Colonic mucosa (tissue), 4 donors: ENCODE measurements at regions not wholly inside any gene's neighbourhood (a gene's known extent, or its start where the extent isn't known, plus 50 kb on each side); places are given as distances from the start of the nearest gene placed in this dataset.
"Not testable (repeated sequence)": the region's sequence is repeated elsewhere in the genome, so short reads cannot be mapped to it uniquely, and the experiment has no call there.

ENCODE experiments used
- DNase-seq: peaks from one replicate; pipeline ENCODE4 v3.0.0-alpha.2; 2020
- H3K27ac ChIP-seq: fragments of 200-600 bp; one replicate; pipeline ENCODE4 v1.8.0; 2021
- H3K27me3 ChIP-seq: fragments of 200-600 bp; one replicate; pipeline ENCODE4 v1.8.0; 2021
- H3K36me3 ChIP-seq: fragments of 200-600 bp; one replicate; pipeline ENCODE4 v1.8.0; 2021
- H3K4me1 ChIP-seq: fragments of 200-600 bp; one replicate; pipeline ENCODE4 v1.8.0; 2021; ENCODE audit warnings: mild to moderate bottlenecking
- H3K4me3 ChIP-seq: fragments of 200-600 bp; one replicate; pipeline ENCODE4 v1.8.0; 2021
- H3K9ac ChIP-seq, 2 donors: one replicate each; pipeline ENCODE4 v1.7.0; 2013; ENCODE audit warnings: control low read depth in 2 of 2, low read depth in 2 of 2, low read length in 2 of 2
- H3K9me3 ChIP-seq: fragments of 200-600 bp; one replicate; pipeline ENCODE4 v1.8.0; 2021
- CTCF ChIP-seq: fragments of 200-600 bp; IDR thresholded peaks from one replicate; pipeline ENCODE4 v1.8.0; 2022; ENCODE audit warnings: antibody characterized with exemption, mild to moderate bottlenecking
- intact Hi-C: fragments of 100-400 bp; cut with DNase I; formaldehyde crosslinking; loops from one replicate; pipeline ENCODE4 v1.14.1; 2022
- donor health status: healthy.
- donor health status: DM: no; HTN: no; CAD: no.
- donor health status: DM: no; HTN: no; CAD: no.

- intact Hi-C loops = no loop called here
- DNase-seq = no peak
- H3K9me3 ChIP-seq = no peaks in the 10 kb centered on the region
- H3K9ac ChIP-seq = no peak overlapping the region
- no peaks in the 10 kb centered on the region for H3K4me1 ChIP-seq
- no peaks in the 10 kb centered on the region for H3K36me3 ChIP-seq
- H3K4me3 ChIP-seq = no peak overlapping the region
- no peaks in the 10 kb centered on the region for H3K27me3 ChIP-seq
- no peak overlapping the region for H3K27ac ChIP-seq
- TF ChIP-seq CTCF = no peak
Measured at GRCh38 chr20:16863303-16863702, 115.1 kb downstream of the OTOR start.

GRCh38 chr20:16864069-16864468 lies 115.9 kb downstream of the OTOR start:
- Histone ChIP-seq H3K27ac (no peak overlapping the region), H3K4me3 (no peak overlapping the region), H3K4me1 (no peaks in the 10 kb centered on the region), H3K9ac (peak overlapping the region in 1 of 2 donors; percentile 12), H3K9me3 (no peaks in the 10 kb centered on the region), H3K36me3 (no peaks in the 10 kb centered on the region), H3K27me3 (no peaks in the 10 kb centered on the region)
- DNase-seq = no peak
- intact Hi-C loops = no loop called here
- no peak for TF ChIP-seq CTCF

- no peaks in the 10 kb centered on the region for H3K36me3 ChIP-seq
- no peaks in the 10 kb centered on the region for H3K27me3 ChIP-seq
- no peak for TF ChIP-seq CTCF
- intact Hi-C loops = no loop called here
- no peak overlapping the region for H3K9ac ChIP-seq
- DNase-seq = no peak
- no peaks in the 10 kb centered on the region for H3K9me3 ChIP-seq
- H3K4me1 ChIP-seq = no peaks in the 10 kb centered on the region
- no peak overlapping the region for H3K4me3 ChIP-seq
- no peak overlapping the region for H3K27ac ChIP-seq
Measured at GRCh38 chr20:16864963-16865362, 116.8 kb downstream of the OTOR start.

GRCh38 chr20:16865406-16865805 lies 117.2 kb downstream of the OTOR start:
- no peak for DNase-seq
- Histone ChIP-seq H3K9ac (no peak overlapping the region), H3K4me1 (no peaks in the 10 kb centered on the region), H3K27ac (no peak overlapping the region), H3K4me3 (no peak overlapping the region), H3K36me3 (no peaks in the 10 kb centered on the region), H3K27me3 (no peaks in the 10 kb centered on the region), H3K9me3 (no peaks in the 10 kb centered on the region)
- no peak for TF ChIP-seq CTCF
- intact Hi-C loops = no loop called here

GRCh38 chr20:16873124-16873523 lies 125.0 kb downstream of the OTOR start:
- H3K9ac ChIP-seq, H3K27ac ChIP-seq, H3K27me3 ChIP-seq, H3K9me3 ChIP-seq, H3K4me1 ChIP-seq, H3K36me3 ChIP-seq, H3K4me3 ChIP-seq, DNase-seq, intact Hi-C loops: not testable (repeated sequence)

- DNase-seq = no peak
- H3K4me1 ChIP-seq = no peaks in the 10 kb centered on the region
- no peak overlapping the region for H3K27ac ChIP-seq
- no peak for TF ChIP-seq CTCF
- no peaks in the 10 kb centered on the region for H3K9me3 ChIP-seq
- no peaks in the 10 kb centered on the region for H3K27me3 ChIP-seq
- H3K36me3 ChIP-seq = no peaks in the 10 kb centered on the region
- intact Hi-C loops = no loop called here
- no peak overlapping the region for H3K4me3 ChIP-seq
- H3K9ac ChIP-seq = no peak overlapping the region
Measured at GRCh38 chr20:16877053-16877554, 128.9 kb downstream of the OTOR start.
